B cell (primary cell): ENCODE measurements at regions not wholly inside any gene's neighbourhood (a gene's known extent, or its start where the extent isn't known, plus 50 kb on each side); places are given as distances from the start of the nearest gene placed in this dataset.

Experiments used
- ATAC-seq: fragments of 200-7000 bp; cut with Tn5 transposase; one replicate; pipeline ENCODE4 v1.10.0; 2021; ENCODE audit warnings: low read depth, mild to moderate bottlenecking, moderate number of reproducible peaks, moderate library complexity
- CTCF ChIA-PET: fragments of 350-600 bp; sonication (Branson Sonifier 250); formaldehyde crosslinking; loops from one replicate; lab custom pipeline; 2021; ENCODE audit warnings: antibody characterized with exemption, inconsistent platforms; lab: Charles Lee
- POLR2A ChIA-PET: fragments of 350-600 bp; sonication (Branson Sonifier 250); formaldehyde crosslinking; loops from one replicate; lab custom pipeline; 2021; ENCODE audit warnings: antibody characterized with exemption; lab: Charles Lee
- DNase-seq: peaks from one replicate; pipeline ENCODE4 v3.0.0; 2013
- H2AFZ ChIP-seq: 2 replicates; pipeline ENCODE4 v1.6.1; 2012; ENCODE audit warnings: mild to moderate bottlenecking, low read depth, low read length; ENCODE audit not compliant: insufficient read depth, poor library complexity, severe bottlenecking
- H3K27ac ChIP-seq, 2 donors: 1 replicate in 1 of 2; 2 replicates in 1 of 2; pipeline ENCODE4 v1.5.1; 2012 to 2013; ENCODE audit warnings: low read length in 2 of 2, mild to moderate bottlenecking in 2 of 2, moderate library complexity in 1 of 2
- H3K27me3 ChIP-seq, 4 experiments: fragments of 200-600 bp in 1 of 4; sonication (generic) in 1 of 4; replicated peaks in 1 of 4; 1 replicate in 2 of 4; 2 replicates in 2 of 4; pipeline versions ENCODE4 v1.6.1 to v1.7.0; 2013 to 2016; ENCODE audit warnings: low read length in 3 of 4, mild to moderate bottlenecking in 2 of 4, mixed read lengths in 1 of 4, moderate library complexity in 1 of 4; ENCODE audit not compliant: insufficient read depth in 4 of 4, control insufficient read depth in 3 of 4; ENCODE audit errors: control extremely low read depth in 1 of 4
- H3K36me3 ChIP-seq, 2 experiments: replicated peaks in 1 of 2; 1 replicate in 1 of 2; 2 replicates in 1 of 2; pipeline versions ENCODE4 v1.6.1 to v1.7.1; 2013; ENCODE audit warnings: low read length in 1 of 2; ENCODE audit not compliant: insufficient read depth in 2 of 2, control insufficient read depth in 1 of 2; ENCODE audit errors: control extremely low read depth in 1 of 2, extremely low read depth in 1 of 2
- H3K4me1 ChIP-seq, 2 donors: fragments of 200-600 bp in 1 of 2; sonication (generic) in 1 of 2; 1 replicate in 1 of 2; 2 replicates in 1 of 2; pipeline versions ENCODE4 v1.5.1 to v1.6.1; 2013 to 2017; ENCODE audit warnings: low read length in 2 of 2; ENCODE audit not compliant: control insufficient read depth in 2 of 2, insufficient read depth in 2 of 2
- H3K4me2 ChIP-seq: replicated peaks from 2 replicates; pipeline ENCODE3; 2012; ENCODE audit warnings: mild to moderate bottlenecking, low read depth, low read length; ENCODE audit not compliant: poor library complexity, severe bottlenecking
- H3K4me3 ChIP-seq, 5 experiments: fragments of 200-600 bp in 1 of 5; sonication (generic) in 1 of 5; 1 replicate in 3 of 5; 2 replicates in 2 of 5; pipeline versions ENCODE4 v1.5.1 to v1.7.0; 2011 to 2016; ENCODE audit warnings: low read length in 4 of 5, mild to moderate bottlenecking in 4 of 5, low read depth in 2 of 5, control low read depth in 1 of 5, moderate library complexity in 1 of 5; ENCODE audit not compliant: insufficient read depth in 1 of 5; ENCODE audit errors: control extremely low read depth in 1 of 5, extremely low read depth in 1 of 5
- H3K79me2 ChIP-seq: fragments of 200-600 bp; sonication (generic); one replicate; pipeline ENCODE4 v1.6.0; 2016; ENCODE audit warnings: low read length; ENCODE audit not compliant: control insufficient read depth, insufficient read depth
- H3K9ac ChIP-seq: fragments of 200-600 bp; sonication (generic); 2 replicates; pipeline ENCODE4 v1.6.1; 2017; ENCODE audit warnings: mild to moderate bottlenecking, low read length, moderate library complexity
- H3K9me3 ChIP-seq, 3 donors: one replicate each; pipeline versions ENCODE4 v1.6.1 to v1.7.1; 2013; ENCODE audit warnings: low read length in 2 of 3; ENCODE audit not compliant: control insufficient read depth in 2 of 3, insufficient read depth in 1 of 3; ENCODE audit errors: control extremely low read depth in 1 of 3
- H4K20me1 ChIP-seq: 2 replicates; pipeline ENCODE4 v1.6.0; 2012; ENCODE audit warnings: mild to moderate bottlenecking, low read length; ENCODE audit not compliant: insufficient read depth, control insufficient read depth, poor library complexity, severe bottlenecking
- H3K27ac Mint-ChIP-seq: one replicate; pipeline ENCODE4 v1.8.0; 2021; ENCODE audit warnings: mixed read lengths
- H3K27me3 Mint-ChIP-seq: one replicate; pipeline ENCODE4 v1.8.0; 2021; ENCODE audit warnings: mixed read lengths
- H3K4me1 Mint-ChIP-seq: one replicate; pipeline ENCODE4 v1.8.0; 2021; ENCODE audit warnings: mixed read lengths
- H3K4me3 Mint-ChIP-seq: one replicate; pipeline ENCODE4 v1.8.0; 2021; ENCODE audit warnings: mixed read lengths
- H3K9me3 Mint-ChIP-seq: one replicate; pipeline ENCODE4 v1.8.0; 2022; ENCODE audit warnings: mixed read lengths; ENCODE audit not compliant: insufficient read depth
- CTCF ChIP-seq: fragments of 200-600 bp; IDR thresholded peaks from one replicate; pipeline ENCODE4 v1.8.0; 2022; ENCODE audit warnings: antibody characterized with exemption, mild to moderate bottlenecking
- EZH2 ChIP-seq: IDR thresholded peaks from 2 replicates; pipeline ENCODE4 v1.6.1; 2012; ENCODE audit warnings: borderline replicate concordance, low read depth, mild to moderate bottlenecking, moderate library complexity, low read length; ENCODE audit not compliant: insufficient read depth, poor library complexity, severe bottlenecking
- whole genome bisulfite sequencing: methylation state at CpG from one replicate; pipeline ENCODE4 v1.1.5; 2013; ENCODE audit warnings: missing lambda C conversion rate; ENCODE audit not compliant: insufficient coverage; 5-methylcytosine and 5-hydroxymethylcytosine counted together
- intact Hi-C: fragments of 100-400 bp; cut with micrococcal nuclease; formaldehyde crosslinking; loops from one replicate; pipeline ENCODE4 v1.10.0; 2022

GRCh38 chr21:36605426-36605825 is 93.5 kb upstream of the SIM2 start:
- Histone ChIP-seq H3K9ac (no peak overlapping the region), H3K79me2 (no peaks in the 10 kb centered on the region), H3K27ac (no peak overlapping the region), H3K27me3 (no peaks in the 10 kb centered on the region), H3K4me1 (no peaks in the 10 kb centered on the region), H3K9me3 (peaks cover 0 to 7% (median 0%) of the 10 kb centered on the region in 3 donors), H4K20me1 (no peaks in the 10 kb centered on the region), H3K4me3 (no peak overlapping the region), H3K4me2 (no peak overlapping the region), H3K36me3 (no peaks in the 10 kb centered on the region), H2AFZ (no peak overlapping the region)
- TF ChIP-seq CTCF (no peak), EZH2 (no peak)
- POLR2A ChIA-PET: no interaction called here
- Mint-ChIP-seq H3K27ac (no peak overlapping the region), H3K9me3 (peaks cover 2% of the 10 kb centered on the region), H3K27me3 (peaks cover 16% of the 10 kb centered on the region), H3K4me3 (no peak overlapping the region), H3K4me1 (no peaks in the 10 kb centered on the region)
- ATAC-seq (no peak), DNase-seq (no peak)
- 85% methylated on average over 8 of the region's 8 CpGs for WGBS
- CTCF ChIA-PET: no interaction called here
- intact Hi-C loops: no loop called here

- Histone ChIP-seq H3K4me1 (no peaks in the 10 kb centered on the region), H3K4me3 (no peak overlapping the region), H3K9me3 (no peaks in the 10 kb centered on the region), H3K36me3 (no peaks in the 10 kb centered on the region), H3K4me2 (no peak overlapping the region), H3K9ac (no peak overlapping the region), H2AFZ (no peak overlapping the region), H3K79me2 (no peaks in the 10 kb centered on the region), H3K27ac (no peak overlapping the region), H4K20me1 (no peaks in the 10 kb centered on the region), H3K27me3 (peaks cover 0 to 1% (median 0%) of the 10 kb centered on the region in 4 experiments)
- intact Hi-C loops: no loop called here
- WGBS: 82% methylated on average over 17 of the region's 19 CpGs
- TF ChIP-seq CTCF (no peak), EZH2 (no peak)
- no peak overlapping the region for H3K27ac Mint-ChIP-seq
- peaks cover 2% of the 10 kb centered on the region for H3K9me3 Mint-ChIP-seq
- ChIA-PET POLR2A (no interaction called here), CTCF (no interaction called here)
- no peaks in the 10 kb centered on the region for H3K4me1 Mint-ChIP-seq
- no peak overlapping the region for H3K4me3 Mint-ChIP-seq
- H3K27me3 Mint-ChIP-seq: peaks cover 18% of the 10 kb centered on the region
- DNase-seq (no peak), ATAC-seq (no peak)
Measured at GRCh38 chr21:36606287-36606982, 92.5 kb upstream of the SIM2 start.
